HG02973 (cell line): ENCODE measurements at regions not wholly inside any gene's neighbourhood (a gene's known extent, or its start where the extent isn't known, plus 50 kb on each side); places are given as distances from the start of the nearest gene placed in this dataset.
A peak's percentile ranks its signal among the peaks of the same experiment; 100 is the strongest.

Experiments used
- ATAC-seq: cut with Tn5 transposase; IDR thresholded peaks from one replicate; pipeline ENCODE4 v1.9.1; 2021; ENCODE audit warnings: moderate library complexity; ENCODE audit not compliant: unreplicated experiment

- no peak for ATAC-seq
These were observed 311.9 kb upstream of the NT5C1B start for GRCh38 chr2:18901242-18901641.

- no peak for ATAC-seq
These were observed 311.3 kb upstream of the NT5C1B start for GRCh38 chr2:18900691-18901141.

GRCh38 chr2:18899725-18900124, 310.4 kb upstream of the NT5C1B start:
- ATAC-seq: no peak

GRCh38 chr2:18898271-18898670, 308.9 kb upstream of the NT5C1B start:
- ATAC-seq: no peak

- ATAC-seq: no peak
These were observed 306.9 kb upstream of the NT5C1B start for GRCh38 chr2:18896125-18896764.

- no peak for ATAC-seq
These were observed 302.4 kb upstream of the NT5C1B start for GRCh38 chr2:18891600-18892345.

- ATAC-seq: no peak
These were observed 300.4 kb upstream of the NT5C1B start for GRCh38 chr2:18889565-18890332.

- ATAC-seq: no peak
These were observed 296.1 kb upstream of the NT5C1B start for GRCh38 chr2:18885457-18885856.

- no peak for ATAC-seq
These were observed 294.5 kb upstream of the NT5C1B start for GRCh38 chr2:18883616-18884456.

- ATAC-seq: no peak
These were observed 282.1 kb upstream of the NT5C1B start for GRCh38 chr2:18871430-18871829.

- ATAC-seq: no peak
These were observed 280.9 kb upstream of the NT5C1B start for GRCh38 chr2:18870307-18870706.

GRCh38 chr2:18861951-18862350, 272.6 kb upstream of the NT5C1B start:
- no peak for ATAC-seq

- ATAC-seq: no peak
These were observed 270.8 kb upstream of the NT5C1B start for GRCh38 chr2:18860179-18860578.

- no peak for ATAC-seq
These were observed 267.4 kb upstream of the NT5C1B start for GRCh38 chr2:18856765-18857164.

GRCh38 chr2:18855027-18855426, 265.7 kb upstream of the NT5C1B start:
- no peak for ATAC-seq

- peak; percentile 93 for ATAC-seq
These were observed 260.6 kb upstream of the NT5C1B start for GRCh38 chr2:18849841-18850578.

GRCh38 chr2:18848646-18849045, 259.3 kb upstream of the NT5C1B start:
- ATAC-seq: no peak

GRCh38 chr2:18845854-18846445, 256.6 kb upstream of the NT5C1B start:
- ATAC-seq: no peak

- ATAC-seq: no peak
These were observed 253.5 kb upstream of the NT5C1B start for GRCh38 chr2:18842836-18843235.
